ENCODE measurements at regions not wholly inside any gene's neighbourhood (a gene's known extent, or its start where the extent isn't known, plus 50 kb on each side); places are given as distances from the start of the nearest gene placed in this dataset.

- CTCF ChIA-PET, result no interaction called here
- no peaks in the 10 kb centered on the region for H3K9me3 ChIP-seq (ENCODE audit: control extremely low read depth in 1 of 5, control insufficient read depth in 4 of 5, insufficient read depth in 2 of 5, low read depth in 1 of 5, low read length in 4 of 5)
- peaks cover 0 to 2% (median 0%) of the 10 kb centered on the region in 5 experiments for H3K27me3 ChIP-seq (replicated peaks in 2 of 5; ENCODE audit: control insufficient read depth in 4 of 5, insufficient read depth in 5 of 5, low read length in 4 of 5)
- H3K4me3 ChIP-seq (ENCODE audit: control insufficient read depth in 1 of 7, extremely low read depth in 1 of 7, insufficient read depth in 4 of 7, low read depth in 2 of 7, low read length in 6 of 7), result no peak overlapping the region
- POLR2A ChIA-PET, result no interaction called here
- no peak overlapping the region for H3K27ac ChIP-seq (ENCODE audit: insufficient read depth in 1 of 2, low read depth in 1 of 2, low read length in 2 of 2, poor library complexity in 1 of 2, severe bottlenecking in 2 of 2)
- no peak for DNase-seq
- no peaks in the 10 kb centered on the region for H3K4me1 ChIP-seq (ENCODE audit: control extremely low read depth in 1 of 4, control insufficient read depth in 4 of 4, insufficient read depth in 4 of 4, low read length in 3 of 4)
- 94% methylated on average over 3 of the region's 3 CpGs for WGBS (ENCODE audit: insufficient coverage)
- H3K36me3 ChIP-seq (ENCODE audit: control insufficient read depth in 4 of 4, insufficient read depth in 4 of 4, low read length in 3 of 4), result no peaks in the 10 kb centered on the region
Observed at GRCh38 chr20:58162986-58163385, 65.5 kb downstream of the ANKRD60 start.

GRCh38 chr20:58161192-58161591 is 67.3 kb downstream of the ANKRD60 start:
- H3K27me3 ChIP-seq (replicated peaks in 2 of 5; ENCODE audit: control insufficient read depth in 4 of 5, insufficient read depth in 5 of 5, low read length in 4 of 5), result peaks cover 0 to 5% (median 0%) of the 10 kb centered on the region in 5 experiments
- H3K27ac ChIP-seq (ENCODE audit: insufficient read depth in 1 of 2, low read depth in 1 of 2, low read length in 2 of 2, poor library complexity in 1 of 2, severe bottlenecking in 2 of 2), result no peak overlapping the region
- H3K4me1 ChIP-seq (ENCODE audit: control extremely low read depth in 1 of 4, control insufficient read depth in 4 of 4, insufficient read depth in 4 of 4, low read length in 3 of 4), result no peaks in the 10 kb centered on the region
- no peaks in the 10 kb centered on the region for H3K36me3 ChIP-seq (ENCODE audit: control insufficient read depth in 4 of 4, insufficient read depth in 4 of 4, low read length in 3 of 4)
- DNase-seq, result no peak
- ChIA-PET CTCF (interaction anchor here (0.6 to 1.7 kb wide), 3 partner anchors 12 to 31 kb away, joined by 3 to 4 read pairs (median 3); no protein-coding TSS in a partner anchor), POLR2A (no interaction called here)
- H3K4me3 ChIP-seq (ENCODE audit: control insufficient read depth in 1 of 7, extremely low read depth in 1 of 7, insufficient read depth in 4 of 7, low read depth in 2 of 7, low read length in 6 of 7), result no peak overlapping the region
- no peaks in the 10 kb centered on the region for H3K9me3 ChIP-seq (ENCODE audit: control extremely low read depth in 1 of 5, control insufficient read depth in 4 of 5, insufficient read depth in 2 of 5, low read depth in 1 of 5, low read length in 4 of 5)
- WGBS (ENCODE audit: insufficient coverage), result 100% methylated on average over 1 of the region's 2 CpGs

- H3K27me3 ChIP-seq (replicated peaks in 2 of 5; ENCODE audit: control insufficient read depth in 4 of 5, insufficient read depth in 5 of 5, low read length in 4 of 5), result peaks cover 0 to 5% (median 0%) of the 10 kb centered on the region in 5 experiments
- CTCF ChIA-PET, result interaction anchor here (1.6 to 1.7 kb wide), 2 partner anchors 17 to 32 kb away, joined by 3 to 4 read pairs; no protein-coding TSS in a partner anchor
Observed at GRCh38 chr20:58160451-58161061, 67.9 kb downstream of the ANKRD60 start.

GRCh38 chr20:58155148-58155925 is 73.1 kb downstream of the ANKRD60 start:
- CTCF ChIA-PET, result interaction anchor here (1.5 kb wide), 1 partner anchor 19 kb away, joined by 3 read pairs; no protein-coding TSS in a partner anchor
- POLR2A ChIA-PET, result interaction anchor here (0.6 kb wide), 1 partner anchor 667 kb away, joined by 3 read pairs; no protein-coding TSS in a partner anchor
- no peaks in the 10 kb centered on the region for H3K36me3 ChIP-seq (ENCODE audit: control insufficient read depth in 4 of 4, insufficient read depth in 4 of 4, low read length in 3 of 4)
- 86% methylated on average over 5 of the region's 13 CpGs for WGBS (ENCODE audit: insufficient coverage)
- no peaks in the 10 kb centered on the region for H3K9me3 ChIP-seq (ENCODE audit: control extremely low read depth in 1 of 5, control insufficient read depth in 4 of 5, insufficient read depth in 2 of 5, low read depth in 1 of 5, low read length in 4 of 5)
- H3K4me1 ChIP-seq (ENCODE audit: control extremely low read depth in 1 of 4, control insufficient read depth in 4 of 4, insufficient read depth in 4 of 4, low read length in 3 of 4), result no peaks in the 10 kb centered on the region
- DNase-seq, result no peak
- H3K4me3 ChIP-seq (ENCODE audit: control insufficient read depth in 1 of 7, extremely low read depth in 1 of 7, insufficient read depth in 4 of 7, low read depth in 2 of 7, low read length in 6 of 7), result no peak overlapping the region
- peaks cover 0 to 43% (median 20%) of the 10 kb centered on the region in 5 experiments for H3K27me3 ChIP-seq (replicated peaks in 2 of 5; ENCODE audit: control insufficient read depth in 4 of 5, insufficient read depth in 5 of 5, low read length in 4 of 5)
- H3K27ac ChIP-seq (ENCODE audit: insufficient read depth in 1 of 2, low read depth in 1 of 2, low read length in 2 of 2, poor library complexity in 1 of 2, severe bottlenecking in 2 of 2), result no peak overlapping the region

More at GRCh38 chr20:58160451-58161061, 67.9 kb downstream of the ANKRD60 start:
- Histone ChIP-seq H3K4me1 (ENCODE audit: control extremely low read depth in 1 of 4, control insufficient read depth in 4 of 4, insufficient read depth in 4 of 4, low read length in 3 of 4) (no peaks in the 10 kb centered on the region), H3K36me3 (ENCODE audit: control insufficient read depth in 4 of 4, insufficient read depth in 4 of 4, low read length in 3 of 4) (no peaks in the 10 kb centered on the region), H3K4me3 (ENCODE audit: control insufficient read depth in 1 of 7, extremely low read depth in 1 of 7, insufficient read depth in 4 of 7, low read depth in 2 of 7, low read length in 6 of 7) (no peak overlapping the region), H3K27ac (ENCODE audit: insufficient read depth in 1 of 2, low read depth in 1 of 2, low read length in 2 of 2, poor library complexity in 1 of 2, severe bottlenecking in 2 of 2) (no peak overlapping the region), H3K9me3 (ENCODE audit: control extremely low read depth in 1 of 5, control insufficient read depth in 4 of 5, insufficient read depth in 2 of 5, low read depth in 1 of 5, low read length in 4 of 5) (no peaks in the 10 kb centered on the region)
- DNase-seq, result no peak
- 98% methylated on average over 15 of the region's 17 CpGs for WGBS (ENCODE audit: insufficient coverage)
- POLR2A ChIA-PET, result no interaction called here

- Histone ChIP-seq H3K27ac (ENCODE audit: insufficient read depth in 1 of 2, low read depth in 1 of 2, low read length in 2 of 2, poor library complexity in 1 of 2, severe bottlenecking in 2 of 2) (no peak overlapping the region), H3K36me3 (ENCODE audit: control insufficient read depth in 4 of 4, insufficient read depth in 4 of 4, low read length in 3 of 4) (no peaks in the 10 kb centered on the region), H3K27me3 (replicated peaks in 2 of 5; ENCODE audit: control insufficient read depth in 4 of 5, insufficient read depth in 5 of 5, low read length in 4 of 5) (peaks cover 0 to 56% (median 22%) of the 10 kb centered on the region in 5 experiments), H3K9me3 (ENCODE audit: control extremely low read depth in 1 of 5, control insufficient read depth in 4 of 5, insufficient read depth in 2 of 5, low read depth in 1 of 5, low read length in 4 of 5) (no peaks in the 10 kb centered on the region), H3K4me3 (ENCODE audit: control insufficient read depth in 1 of 7, extremely low read depth in 1 of 7, insufficient read depth in 4 of 7, low read depth in 2 of 7, low read length in 6 of 7) (no peak overlapping the region), H3K4me1 (ENCODE audit: control extremely low read depth in 1 of 4, control insufficient read depth in 4 of 4, insufficient read depth in 4 of 4, low read length in 3 of 4) (no peaks in the 10 kb centered on the region)
- ChIA-PET POLR2A (no interaction called here), CTCF (interaction anchor here (1.5 kb wide), 1 partner anchor 18 kb away, joined by 3 read pairs; no protein-coding TSS in a partner anchor)
- no peak for DNase-seq
- 88% methylated on average over 1 of the region's 1 CpG for WGBS (ENCODE audit: insufficient coverage)
Observed at GRCh38 chr20:58154113-58154512, 74.3 kb downstream of the ANKRD60 start.

- Histone ChIP-seq H3K4me1 (ENCODE audit: control extremely low read depth in 1 of 4, control insufficient read depth in 4 of 4, insufficient read depth in 4 of 4, low read length in 3 of 4) (no peaks in the 10 kb centered on the region), H3K9me3 (ENCODE audit: control extremely low read depth in 1 of 5, control insufficient read depth in 4 of 5, insufficient read depth in 2 of 5, low read depth in 1 of 5, low read length in 4 of 5) (peaks cover 0 to 1% (median 0%) of the 10 kb centered on the region in 5 experiments), H3K27me3 (replicated peaks in 2 of 5; ENCODE audit: control insufficient read depth in 4 of 5, insufficient read depth in 5 of 5, low read length in 4 of 5) (peaks cover 0 to 65% (median 25%) of the 10 kb centered on the region in 5 experiments), H3K4me3 (ENCODE audit: control insufficient read depth in 1 of 7, extremely low read depth in 1 of 7, insufficient read depth in 4 of 7, low read depth in 2 of 7, low read length in 6 of 7) (no peak overlapping the region), H3K27ac (ENCODE audit: insufficient read depth in 1 of 2, low read depth in 1 of 2, low read length in 2 of 2, poor library complexity in 1 of 2, severe bottlenecking in 2 of 2) (no peak overlapping the region), H3K36me3 (ENCODE audit: control insufficient read depth in 4 of 4, insufficient read depth in 4 of 4, low read length in 3 of 4) (no peaks in the 10 kb centered on the region)
- no peak for DNase-seq
- ChIA-PET POLR2A (no interaction called here), CTCF (no interaction called here)
- WGBS (ENCODE audit: insufficient coverage), result 72% methylated on average over 11 of the region's 11 CpGs
Observed at GRCh38 chr20:58153121-58153520, 75.3 kb downstream of the ANKRD60 start.

GRCh38 chr20:58150772-58151171 is 77.7 kb downstream of the ANKRD60 start:
- ChIA-PET CTCF (no interaction called here), POLR2A (no interaction called here)
- 13% methylated on average over 31 of the region's 31 CpGs for WGBS (ENCODE audit: insufficient coverage)
- no peak overlapping the region for H3K27ac ChIP-seq (ENCODE audit: insufficient read depth in 1 of 2, low read depth in 1 of 2, low read length in 2 of 2, poor library complexity in 1 of 2, severe bottlenecking in 2 of 2)
- H3K4me3 ChIP-seq (ENCODE audit: control insufficient read depth in 1 of 7, extremely low read depth in 1 of 7, insufficient read depth in 4 of 7, low read depth in 2 of 7, low read length in 6 of 7), result no peak overlapping the region
- H3K4me1 ChIP-seq (ENCODE audit: control extremely low read depth in 1 of 4, control insufficient read depth in 4 of 4, insufficient read depth in 4 of 4, low read length in 3 of 4), result no peaks in the 10 kb centered on the region
- no peaks in the 10 kb centered on the region for H3K36me3 ChIP-seq (ENCODE audit: control insufficient read depth in 4 of 4, insufficient read depth in 4 of 4, low read length in 3 of 4)
- DNase-seq, result no peak
- peaks cover 0 to 77% (median 22%) of the 10 kb centered on the region in 5 experiments for H3K27me3 ChIP-seq (replicated peaks in 2 of 5; ENCODE audit: control insufficient read depth in 4 of 5, insufficient read depth in 5 of 5, low read length in 4 of 5)
- peaks cover 0 to 10% (median 5%) of the 10 kb centered on the region in 5 experiments for H3K9me3 ChIP-seq (ENCODE audit: control extremely low read depth in 1 of 5, control insufficient read depth in 4 of 5, insufficient read depth in 2 of 5, low read depth in 1 of 5, low read length in 4 of 5)

Measured in common myeloid progenitor, CD34-positive (primary cell).